Endodermal cell (in vitro differentiated cells): ENCODE measurements at regions not wholly inside any gene's neighbourhood (a gene's known extent, or its start where the extent isn't known, plus 50 kb on each side); places are given as distances from the start of the nearest gene placed in this dataset.

Experiments used
- DNase-seq: peaks from one replicate; pipeline ENCODE4 v3.0.0-alpha.2; 2017
- H3K27ac ChIP-seq: 2 replicates; pipeline ENCODE4 v1.5.1; 2013; ENCODE audit warnings: mild to moderate bottlenecking, low read depth, low read length, moderate library complexity
- H3K27me3 ChIP-seq: 2 replicates; pipeline ENCODE4 v1.6.1; 2013; ENCODE audit warnings: mild to moderate bottlenecking, low read length, moderate library complexity; ENCODE audit not compliant: insufficient read depth, control insufficient read depth, poor library complexity, severe bottlenecking
- H3K36me3 ChIP-seq: 2 replicates; pipeline ENCODE4 v1.7.0; 2013; ENCODE audit warnings: mild to moderate bottlenecking, low read length, moderate library complexity; ENCODE audit not compliant: control insufficient read depth, insufficient read depth
- H3K4me1 ChIP-seq: one replicate; pipeline ENCODE4 v1.7.0; 2013; ENCODE audit warnings: low read length; ENCODE audit not compliant: control insufficient read depth, insufficient read depth
- H3K4me3 ChIP-seq: 2 replicates; pipeline ENCODE4 v1.5.1; 2013; ENCODE audit warnings: mild to moderate bottlenecking, low read length, moderate library complexity
- H3K9ac ChIP-seq: 2 replicates; pipeline ENCODE4 v1.6.1; 2013; ENCODE audit warnings: mild to moderate bottlenecking, low read length, moderate library complexity; ENCODE audit not compliant: poor library complexity, severe bottlenecking; ENCODE audit errors: extremely low read depth
- H3K9me3 ChIP-seq: 2 replicates; pipeline ENCODE4 v1.6.1; 2013; ENCODE audit warnings: mild to moderate bottlenecking, low read length, moderate library complexity; ENCODE audit not compliant: control insufficient read depth
- H3K27ac Mint-ChIP-seq: 2 replicates; pipeline ENCODE4 v1.8.0; 2020; ENCODE audit warnings: mixed read lengths
- H3K27me3 Mint-ChIP-seq: 2 replicates; pipeline ENCODE4 v1.8.0; 2021; ENCODE audit warnings: mild to moderate bottlenecking, mixed read lengths; ENCODE audit not compliant: insufficient read depth
- H3K36me3 Mint-ChIP-seq: 2 replicates; pipeline ENCODE4 v1.8.0; 2020; ENCODE audit warnings: low read depth, mixed read lengths
- H3K4me1 Mint-ChIP-seq: 2 replicates; pipeline ENCODE4 v1.8.0; 2020; ENCODE audit warnings: mixed read lengths
- H3K4me3 Mint-ChIP-seq: 2 replicates; pipeline ENCODE4 v1.8.0; 2020; ENCODE audit warnings: mild to moderate bottlenecking, moderate library complexity, mixed read lengths
- H3K9me3 Mint-ChIP-seq: 2 replicates; pipeline ENCODE4 v1.8.0; 2020; ENCODE audit warnings: mild to moderate bottlenecking, mixed read lengths
- CTCF ChIP-seq: fragments of 200-600 bp; sonication (generic); conservative IDR thresholded peaks from 2 replicates; pipeline ENCODE4 v1.5.0; 2021; ENCODE audit warnings: antibody characterized with exemption, mild to moderate bottlenecking
- WGBS, 2 experiments: methylation state at CpG; one replicate each; pipeline versions ENCODE4 v1.1.5 to v1.1.7; 2013; ENCODE audit warnings: missing lambda C conversion rate in 2 of 2, mixed read lengths in 1 of 2; ENCODE audit not compliant: insufficient coverage in 1 of 2, insufficient read length in 1 of 2; 5-methylcytosine and 5-hydroxymethylcytosine counted together

GRCh38 chr3:80152692-80153091 lies 384.9 kb upstream of the ROBO1 start:
- H3K9ac ChIP-seq: no peak overlapping the region
- no peaks in the 10 kb centered on the region for H3K4me1 Mint-ChIP-seq
- H3K9me3 ChIP-seq: no peaks in the 10 kb centered on the region
- H3K27ac ChIP-seq: no peak overlapping the region
- H3K4me1 ChIP-seq: no peaks in the 10 kb centered on the region
- no peaks in the 10 kb centered on the region for H3K27me3 ChIP-seq
- H3K9me3 Mint-ChIP-seq: no peaks in the 10 kb centered on the region
- DNase-seq: no peak
- no peak overlapping the region for H3K4me3 ChIP-seq
- H3K36me3 ChIP-seq: no peaks in the 10 kb centered on the region
- H3K4me3 Mint-ChIP-seq: no peak overlapping the region
- H3K27me3 Mint-ChIP-seq: peaks cover 2% of the 10 kb centered on the region
- H3K36me3 Mint-ChIP-seq: no peaks in the 10 kb centered on the region
- WGBS, 2 experiments: 100% methylated on average over 1 of the region's 3 CpGs; no CpG with 5 or more reads in 1 of the 2 experiments
- no peak for TF ChIP-seq CTCF
- no peak overlapping the region for H3K27ac Mint-ChIP-seq

- no peaks in the 10 kb centered on the region for H3K4me1 ChIP-seq
- H3K36me3 Mint-ChIP-seq: no peaks in the 10 kb centered on the region
- H3K27ac ChIP-seq: no peak overlapping the region
- H3K4me1 Mint-ChIP-seq: no peaks in the 10 kb centered on the region
- H3K9me3 Mint-ChIP-seq: peaks cover 2% of the 10 kb centered on the region
- WGBS, 2 experiments: 86 to 88% methylated on average over 1 to 4 of the region's 4 CpGs
- no peaks in the 10 kb centered on the region for H3K27me3 ChIP-seq
- no peak overlapping the region for H3K4me3 ChIP-seq
- no peak overlapping the region for H3K27ac Mint-ChIP-seq
- no peak for DNase-seq
- no peaks in the 10 kb centered on the region for H3K36me3 ChIP-seq
- TF ChIP-seq CTCF: no peak
- H3K4me3 Mint-ChIP-seq: no peak overlapping the region
- no peak overlapping the region for H3K9ac ChIP-seq
- no peaks in the 10 kb centered on the region for H3K9me3 ChIP-seq
- peaks cover 1% of the 10 kb centered on the region for H3K27me3 Mint-ChIP-seq
Measured at GRCh38 chr3:80142714-80143113, 374.9 kb upstream of the ROBO1 start.

- H3K4me3 ChIP-seq: no peak overlapping the region
- H3K36me3 ChIP-seq: no peaks in the 10 kb centered on the region
- H3K9me3 Mint-ChIP-seq: peaks cover 2% of the 10 kb centered on the region
- H3K27me3 Mint-ChIP-seq: peaks cover 1% of the 10 kb centered on the region
- no peak overlapping the region for H3K4me3 Mint-ChIP-seq
- H3K27ac ChIP-seq: no peak overlapping the region
- TF ChIP-seq CTCF: no peak
- DNase-seq: no peak
- H3K27ac Mint-ChIP-seq: no peak overlapping the region
- 86 to 93% methylated on average over 1 to 2 of the region's 2 CpGs for WGBS, 2 experiments
- no peaks in the 10 kb centered on the region for H3K27me3 ChIP-seq
- H3K4me1 ChIP-seq: no peaks in the 10 kb centered on the region
- no peaks in the 10 kb centered on the region for H3K9me3 ChIP-seq
- H3K9ac ChIP-seq: no peak overlapping the region
- H3K4me1 Mint-ChIP-seq: no peaks in the 10 kb centered on the region
- no peaks in the 10 kb centered on the region for H3K36me3 Mint-ChIP-seq
Measured at GRCh38 chr3:80141557-80141956, 373.8 kb upstream of the ROBO1 start.
